ENCODE measurements at regions not wholly inside any gene's neighbourhood (a gene's known extent, or its start where the extent isn't known, plus 50 kb on each side); places are given as distances from the start of the nearest gene placed in this dataset.

DNA sequence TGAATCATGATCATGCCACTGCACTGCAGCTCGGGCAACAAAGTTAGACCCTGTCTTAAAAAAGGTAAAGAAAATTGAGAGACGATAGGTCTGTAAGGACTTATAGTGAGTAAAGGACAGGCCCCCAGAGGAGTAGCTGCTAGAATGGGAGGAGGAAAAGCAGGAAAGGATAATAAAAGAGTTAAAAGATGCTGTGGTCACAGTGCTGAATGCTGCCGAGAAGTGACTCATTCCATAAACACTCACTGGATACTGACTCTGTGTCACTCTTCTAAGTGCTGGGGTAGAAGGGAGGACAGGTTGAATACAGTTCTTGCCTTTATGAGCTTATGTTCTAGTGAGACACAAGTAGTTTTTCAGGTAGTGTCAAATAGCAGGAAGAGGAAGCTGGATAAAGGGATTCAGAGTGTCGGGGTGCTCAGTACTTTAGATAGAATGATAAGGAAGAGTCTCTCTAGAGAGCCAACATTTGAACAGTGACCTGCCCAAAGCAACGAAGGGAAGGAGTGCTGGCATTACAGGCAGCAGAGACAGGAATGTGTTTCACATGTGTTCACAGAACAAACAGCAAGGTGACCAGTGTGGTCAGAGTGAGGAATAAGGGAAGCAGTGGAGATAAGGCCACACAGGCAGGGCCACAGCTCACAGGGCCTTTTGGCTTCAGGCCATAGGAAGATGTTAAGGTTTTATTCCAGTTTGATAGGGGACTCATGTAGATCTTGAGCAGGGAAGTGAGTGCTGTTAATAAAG, 1240.5 kb downstream of the UQCRFS1 start:
- intact Hi-C loops (cut with micrococcal nuclease), result no loop called here
- no peaks in the 10 kb centered on the region for H3K9me3 Mint-ChIP-seq
- POLR2A ChIA-PET, result no interaction called here
- no peaks in the 10 kb centered on the region for H3K36me3 Mint-ChIP-seq (ENCODE audit: low read depth)
- CTCF ChIA-PET, result no interaction called here
- TF ChIP-seq, protein P1, sequence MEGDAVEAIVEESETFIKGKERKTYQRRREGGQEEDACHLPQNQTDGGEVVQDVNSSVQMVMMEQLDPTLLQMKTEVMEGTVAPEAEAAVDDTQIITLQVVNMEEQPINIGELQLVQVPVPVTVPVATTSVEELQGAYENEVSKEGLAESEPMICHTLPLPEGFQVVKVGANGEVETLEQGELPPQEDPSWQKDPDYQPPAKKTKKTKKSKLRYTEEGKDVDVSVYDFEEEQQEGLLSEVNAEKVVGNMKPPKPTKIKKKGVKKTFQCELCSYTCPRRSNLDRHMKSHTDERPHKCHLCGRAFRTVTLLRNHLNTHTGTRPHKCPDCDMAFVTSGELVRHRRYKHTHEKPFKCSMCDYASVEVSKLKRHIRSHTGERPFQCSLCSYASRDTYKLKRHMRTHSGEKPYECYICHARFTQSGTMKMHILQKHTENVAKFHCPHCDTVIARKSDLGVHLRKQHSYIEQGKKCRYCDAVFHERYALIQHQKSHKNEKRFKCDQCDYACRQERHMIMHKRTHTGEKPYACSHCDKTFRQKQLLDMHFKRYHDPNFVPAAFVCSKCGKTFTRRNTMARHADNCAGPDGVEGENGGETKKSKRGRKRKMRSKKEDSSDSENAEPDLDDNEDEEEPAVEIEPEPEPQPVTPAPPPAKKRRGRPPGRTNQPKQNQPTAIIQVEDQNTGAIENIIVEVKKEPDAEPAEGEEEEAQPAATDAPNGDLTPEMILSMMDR (IDR thresholded peaks at IDR 0.05), result no peak
- ATAC-seq (ENCODE audit: low read depth), result no peak
- no peak overlapping the region for H3K4me3 Mint-ChIP-seq
- no peaks in the 10 kb centered on the region for H3K27me3 Mint-ChIP-seq
- H3K27ac Mint-ChIP-seq, result no peak overlapping the region
- DNase-seq, result no peak
- H3K4me1 Mint-ChIP-seq, result no peaks in the 10 kb centered on the region

DNA sequence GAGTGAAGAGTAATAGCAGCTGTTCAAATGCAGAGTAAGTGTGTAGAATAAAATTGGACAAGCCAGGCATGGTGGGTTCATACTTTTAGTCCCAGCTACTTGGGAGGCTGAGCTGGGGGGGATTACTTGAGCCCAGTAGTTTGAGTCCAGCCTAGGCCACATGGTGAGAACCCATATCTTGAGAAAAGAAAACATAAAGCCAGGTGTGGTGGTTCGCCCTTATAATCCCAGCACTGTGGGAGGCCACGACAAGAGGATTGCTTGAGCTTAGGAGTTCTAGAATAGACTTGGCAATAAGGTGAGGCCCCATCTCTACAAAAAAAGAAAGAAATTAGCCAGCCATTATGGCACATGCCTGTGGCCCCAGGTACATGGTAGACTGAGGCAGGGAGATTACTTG, 1241.1 kb downstream of the UQCRFS1 start:
- intact Hi-C loops (cut with micrococcal nuclease), result no loop called here
- Mint-ChIP-seq H3K4me1 (no peaks in the 10 kb centered on the region), H3K27me3 (no peaks in the 10 kb centered on the region)

DNA sequence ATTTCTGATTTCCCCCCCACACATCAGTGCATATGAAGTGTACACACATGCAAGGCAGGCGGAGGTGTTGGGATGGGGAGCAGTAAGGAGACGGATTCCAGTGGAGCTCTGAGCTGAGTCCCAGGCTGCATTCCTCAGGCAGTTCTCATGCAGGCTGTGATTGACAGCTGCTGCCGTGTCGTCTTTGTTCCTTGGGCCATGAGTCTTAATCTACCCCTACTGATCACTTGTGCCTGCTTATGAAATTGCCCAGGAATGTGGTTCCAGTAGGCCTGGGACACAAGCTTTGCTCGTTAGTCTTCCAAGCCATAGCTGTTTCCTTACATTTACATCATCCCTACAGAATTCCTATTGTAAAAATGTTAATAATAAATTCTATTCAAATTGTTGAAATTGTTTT, 1241.9 kb downstream of the UQCRFS1 start:
- ChIA-PET CTCF (no interaction called here), POLR2A (no interaction called here)
- ATAC-seq (ENCODE audit: low read depth), result no peak
- H3K4me1 Mint-ChIP-seq, result no peaks in the 10 kb centered on the region
- intact Hi-C loops (cut with micrococcal nuclease), result no loop called here
- no peak overlapping the region for H3K27ac Mint-ChIP-seq
- H3K9me3 Mint-ChIP-seq, result no peaks in the 10 kb centered on the region
- H3K27me3 Mint-ChIP-seq, result no peaks in the 10 kb centered on the region
- no peak for DNase-seq
- H3K36me3 Mint-ChIP-seq (ENCODE audit: low read depth), result no peaks in the 10 kb centered on the region
- no peak overlapping the region for H3K4me3 Mint-ChIP-seq
- TF ChIP-seq, protein P1 (IDR thresholded peaks at IDR 0.05), result no peak

More for the DNA sequence above, 1241.1 kb downstream of the UQCRFS1 start:
- CTCF ChIA-PET, result no interaction called here
- DNase-seq, result no peak
- POLR2A ChIA-PET, result no interaction called here
- no peaks in the 10 kb centered on the region for H3K9me3 Mint-ChIP-seq
- TF ChIP-seq, protein P1 (IDR thresholded peaks at IDR 0.05), result no peak
- no peak overlapping the region for H3K4me3 Mint-ChIP-seq
- H3K36me3 Mint-ChIP-seq (ENCODE audit: low read depth), result no peaks in the 10 kb centered on the region
- no peak overlapping the region for H3K27ac Mint-ChIP-seq
- ATAC-seq (ENCODE audit: low read depth), result no peak

DNA sequence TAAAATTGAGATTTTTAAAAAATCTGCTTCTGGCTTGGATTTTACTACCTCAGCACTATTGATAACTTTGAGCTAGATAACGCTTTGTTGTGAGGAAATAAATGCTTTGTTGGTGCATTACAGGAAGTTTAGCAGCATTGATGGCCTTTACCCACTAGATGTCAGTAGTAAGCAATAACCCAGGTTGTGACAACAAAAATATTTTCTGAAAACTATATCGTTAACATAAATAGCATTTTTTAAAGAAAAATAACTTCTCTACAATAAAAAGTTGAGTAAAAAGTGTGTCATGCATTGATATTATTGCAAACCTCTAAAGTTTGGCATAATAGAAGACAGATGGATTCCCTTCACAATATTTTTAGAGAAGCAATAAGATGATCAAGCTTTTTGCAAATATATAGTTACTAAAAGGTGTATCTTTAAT, 1246.5 kb downstream of the UQCRFS1 start:
- no peaks in the 10 kb centered on the region for H3K9me3 Mint-ChIP-seq
- intact Hi-C loops (cut with micrococcal nuclease), result no loop called here
- ATAC-seq (ENCODE audit: low read depth) (no peak), DNase-seq (no peak)
- TF ChIP-seq, protein P1 (IDR thresholded peaks at IDR 0.05), result peak; percentile 38
- H3K27me3 Mint-ChIP-seq, result no peaks in the 10 kb centered on the region
- no peaks in the 10 kb centered on the region for H3K4me1 Mint-ChIP-seq
- H3K36me3 Mint-ChIP-seq (ENCODE audit: low read depth), result no peaks in the 10 kb centered on the region
- ChIA-PET CTCF (interaction anchor here (2.8 kb wide), 1 partner anchor 913 kb away, joined by 8 read pairs; no protein-coding TSS in a partner anchor), POLR2A (no interaction called here)
- no peak overlapping the region for H3K4me3 Mint-ChIP-seq
- H3K27ac Mint-ChIP-seq, result no peak overlapping the region

DNA sequence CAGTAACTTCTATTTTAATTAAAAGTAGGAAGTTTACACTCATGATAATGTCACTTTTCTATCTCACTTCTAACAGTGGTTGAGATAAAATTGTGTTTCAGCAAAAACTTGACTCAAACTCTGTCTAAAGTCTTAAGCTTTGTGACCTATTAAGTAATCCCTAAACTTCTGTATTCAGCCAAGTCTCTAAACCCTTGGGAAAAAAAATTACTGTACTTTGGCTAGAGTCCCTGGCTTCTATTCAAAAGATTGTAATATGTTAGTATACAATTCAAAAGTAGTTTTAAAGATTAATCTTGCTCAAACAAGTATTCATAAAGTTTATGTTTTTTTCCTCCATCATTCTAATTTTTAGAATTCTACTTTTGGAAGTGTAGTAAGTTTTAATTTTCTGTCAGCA, 1248.8 kb downstream of the UQCRFS1 start:
- Mint-ChIP-seq H3K9me3 (no peaks in the 10 kb centered on the region), H3K27ac (no peak overlapping the region), H3K36me3 (ENCODE audit: low read depth) (no peaks in the 10 kb centered on the region), H3K4me3 (no peak overlapping the region), H3K4me1 (no peaks in the 10 kb centered on the region), H3K27me3 (no peaks in the 10 kb centered on the region)
- TF ChIP-seq, protein P1 (IDR thresholded peaks at IDR 0.05), result no peak
- ATAC-seq (ENCODE audit: low read depth) (no peak), DNase-seq (no peak)
- ChIA-PET CTCF (no interaction called here), POLR2A (no interaction called here)
- intact Hi-C loops (cut with micrococcal nuclease), result no loop called here
